H9 (cell line): ENCODE measurements at regions not wholly inside any gene's neighbourhood (a gene's known extent, or its start where the extent isn't known, plus 50 kb on each side); places are given as distances from the start of the nearest gene placed in this dataset.

Experiments used
- DNase-seq: peaks from one replicate; pipeline ENCODE4 v3.0.0-alpha.2; 2017
- H2AFZ ChIP-seq: one replicate; pipeline ENCODE4 v1.6.1; 2013; ENCODE audit warnings: mild to moderate bottlenecking, low read length, control low read depth, moderate library complexity
- H2AK5ac ChIP-seq: 2 replicates; pipeline ENCODE4 v1.6.1; 2013; ENCODE audit warnings: low read length, control low read depth, mixed read lengths; ENCODE audit not compliant: insufficient read length
- H2BK120ac ChIP-seq: one replicate; pipeline ENCODE4 v1.6.1; 2013; ENCODE audit warnings: low read depth, mild to moderate bottlenecking, low read length, control low read depth, inconsistent platforms; ENCODE audit not compliant: poor library complexity, severe bottlenecking
- H2BK12ac ChIP-seq: 2 replicates; pipeline ENCODE4 v1.6.1; 2013; ENCODE audit warnings: low read length, control low read depth, mixed read lengths, low read depth; ENCODE audit not compliant: insufficient read length
- H2BK15ac ChIP-seq: 2 replicates; pipeline ENCODE4 v1.6.1; 2013; ENCODE audit warnings: low read depth, low read length, control low read depth
- H2BK20ac ChIP-seq: one replicate; pipeline ENCODE4 v1.6.1; 2013; ENCODE audit warnings: low read depth, mild to moderate bottlenecking, low read length, control low read depth, inconsistent platforms; ENCODE audit not compliant: poor library complexity, severe bottlenecking
- H2BK5ac ChIP-seq: 2 replicates; pipeline ENCODE4 v1.6.1; 2013; ENCODE audit warnings: low read length, control low read depth, mixed read lengths; ENCODE audit not compliant: insufficient read length
- H3K14ac ChIP-seq: 2 replicates; pipeline ENCODE4 v1.6.1; 2013; ENCODE audit warnings: low read length, control low read depth; ENCODE audit not compliant: insufficient read depth
- H3K18ac ChIP-seq: 2 replicates; pipeline ENCODE4 v1.6.1; 2013; ENCODE audit warnings: low read depth, mild to moderate bottlenecking, mixed read lengths, low read length, control low read depth; ENCODE audit not compliant: insufficient read length
- H3K23ac ChIP-seq: 2 replicates; pipeline ENCODE4 v1.6.1; 2013; ENCODE audit warnings: low read length, control low read depth, mixed read lengths, low read depth; ENCODE audit not compliant: insufficient read length
- H3K23me2 ChIP-seq: 2 replicates; pipeline ENCODE4 v1.6.1; 2013; ENCODE audit warnings: low read depth, mild to moderate bottlenecking, mixed read lengths, low read length, control low read depth; ENCODE audit not compliant: insufficient read length, poor library complexity, severe bottlenecking
- H3K27ac ChIP-seq: 2 replicates; pipeline ENCODE4 v1.5.1; 2013; ENCODE audit warnings: low read length, control low read depth, mixed read lengths, low read depth; ENCODE audit not compliant: insufficient read length
- H3K27me3 ChIP-seq: 2 replicates; pipeline ENCODE4 v1.6.1; 2013; ENCODE audit warnings: low read length, control low read depth, inconsistent platforms; ENCODE audit not compliant: insufficient read depth
- H3K4ac ChIP-seq: 2 replicates; pipeline ENCODE4 v1.6.1; 2013; ENCODE audit warnings: low read depth, mild to moderate bottlenecking, control low read depth, inconsistent platforms, low read length, moderate library complexity
- H3K4me1 ChIP-seq: 2 replicates; pipeline ENCODE4 v1.6.1; 2013; ENCODE audit warnings: low read length, control low read depth, inconsistent platforms; ENCODE audit not compliant: insufficient read depth
- H3K4me2 ChIP-seq: 2 replicates; pipeline ENCODE4 v1.6.1; 2013; ENCODE audit warnings: low read length, control low read depth, mixed read lengths; ENCODE audit not compliant: insufficient read length, insufficient read depth
- H3K56ac ChIP-seq: 2 replicates; pipeline ENCODE4 v1.6.1; 2013; ENCODE audit warnings: low read depth, mild to moderate bottlenecking, mixed read lengths, low read length, control low read depth; ENCODE audit not compliant: insufficient read length
- H3K79me1 ChIP-seq: 2 replicates; pipeline ENCODE4 v1.6.1; 2013; ENCODE audit warnings: low read depth, mild to moderate bottlenecking, moderate library complexity, low read length, control low read depth, inconsistent platforms; ENCODE audit not compliant: insufficient read depth, poor library complexity, severe bottlenecking
- H3K79me2 ChIP-seq: 2 replicates; pipeline ENCODE4 v1.6.1; 2013; ENCODE audit warnings: low read length, control low read depth, inconsistent platforms; ENCODE audit not compliant: insufficient read depth
- H3K9ac ChIP-seq: 2 replicates; pipeline ENCODE4 v1.6.1; 2013; ENCODE audit warnings: low read length, control low read depth, mixed read lengths; ENCODE audit not compliant: insufficient read length; ENCODE audit errors: extremely low read depth
- H3K9me3 ChIP-seq: one replicate; pipeline ENCODE4 v1.6.1; 2013; ENCODE audit warnings: low read depth, low read length, inconsistent platforms; ENCODE audit not compliant: control insufficient read depth
- H3T11ph ChIP-seq: one replicate; pipeline ENCODE4 v1.6.1; 2013; ENCODE audit warnings: mild to moderate bottlenecking, low read length, control low read depth, inconsistent platforms
- H4K20me1 ChIP-seq: one replicate; pipeline ENCODE4 v1.6.1; 2013; ENCODE audit not compliant: control insufficient read depth, insufficient read length, insufficient read depth
- H4K5ac ChIP-seq: 2 replicates; pipeline ENCODE4 v1.6.1; 2013; ENCODE audit warnings: low read depth, mild to moderate bottlenecking, mixed read lengths, low read length, control low read depth; ENCODE audit not compliant: insufficient read length
- H4K8ac ChIP-seq: replicated peaks from 2 replicates; pipeline ENCODE4 v1.6.1; 2013; ENCODE audit warnings: low read length, control low read depth, mixed read lengths, low read depth; ENCODE audit not compliant: insufficient read length
- H4K91ac ChIP-seq: 2 replicates; pipeline ENCODE4 v1.6.1; 2013; ENCODE audit warnings: low read depth, mild to moderate bottlenecking, moderate library complexity, mixed read lengths, low read length, control low read depth; ENCODE audit not compliant: insufficient read length
- H3K27ac Mint-ChIP-seq, 3 experiments: 2 replicates in 2 of 3; 3 replicates in 1 of 3; pipeline ENCODE4 v1.8.0; 2020 to 2021; ENCODE audit warnings: mixed read lengths in 3 of 3, mild to moderate bottlenecking in 1 of 3, moderate library complexity in 1 of 3
- H3K27me3 Mint-ChIP-seq: 2 replicates; pipeline ENCODE4 v1.8.0; 2021; ENCODE audit warnings: low read depth, mild to moderate bottlenecking, moderate library complexity, mixed read lengths
- H3K36me3 Mint-ChIP-seq, 3 experiments: 2 replicates in 2 of 3; 3 replicates in 1 of 3; pipeline ENCODE4 v1.8.0; 2020 to 2021; ENCODE audit warnings: low read depth in 3 of 3, mixed read lengths in 3 of 3; ENCODE audit not compliant: insufficient read depth in 1 of 3
- H3K4me1 Mint-ChIP-seq, 2 experiments: 2 replicates each; pipeline ENCODE4 v1.8.0; 2020; ENCODE audit warnings: mixed read lengths in 2 of 2
- H3K4me3 Mint-ChIP-seq, 2 experiments: 2 replicates in 1 of 2; 3 replicates in 1 of 2; pipeline ENCODE4 v1.8.0; 2020 to 2021; ENCODE audit warnings: mild to moderate bottlenecking in 2 of 2, mixed read lengths in 2 of 2, moderate library complexity in 1 of 2
- H3K9me3 Mint-ChIP-seq, 2 experiments: 2 replicates in 1 of 2; 3 replicates in 1 of 2; pipeline ENCODE4 v1.8.0; 2020; ENCODE audit warnings: mild to moderate bottlenecking in 2 of 2, mixed read lengths in 2 of 2, moderate library complexity in 1 of 2
- whole genome bisulfite sequencing: extraction: QIAGEN DNeasy Blood & Tissue Kit; methylation state at CpG from one replicate; pipeline ENCODE4 v1.1.7; 2013; ENCODE audit warnings: missing lambda C conversion rate, low lambda C conversion rate, mixed read lengths; ENCODE audit not compliant: insufficient read length; ENCODE audit errors: extremely low coverage; 5-methylcytosine and 5-hydroxymethylcytosine counted together
- TF ChIP-seq, protein P1 (sequence below): fragments of 200-600 bp; sonication (generic); conservative IDR thresholded peaks from 3 replicates; pipeline ENCODE4 v1.8.0; 2021; ENCODE audit warnings: antibody characterized with exemption, mild to moderate bottlenecking

DNA sequence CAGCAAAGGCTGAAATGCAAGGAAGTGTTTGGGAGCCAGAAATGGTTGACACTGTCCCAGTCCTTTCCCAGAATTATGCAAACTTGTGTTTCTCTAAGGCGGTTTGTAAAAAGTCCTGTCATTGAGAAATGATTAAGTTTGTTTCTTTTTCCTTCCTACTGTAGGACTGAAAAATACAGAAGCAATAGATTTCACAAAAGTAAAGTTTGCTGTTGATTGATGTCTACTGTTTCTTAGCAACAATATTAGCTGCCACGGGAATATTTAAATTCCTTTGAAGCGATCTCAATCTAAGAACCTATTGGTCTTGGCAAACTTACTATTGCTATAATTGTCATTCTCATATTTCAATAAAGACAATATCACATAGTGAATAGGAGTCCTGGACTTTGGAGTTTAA, 100.7 kb upstream of the IL12A start:
- H3T11ph ChIP-seq: no peak overlapping the region
- WGBS: no CpG with 5 or more reads among the region's 3 CpGs
- H3K79me2 ChIP-seq: no peaks in the 10 kb centered on the region
- H3K9me3 Mint-ChIP-seq: no peaks in the 10 kb centered on the region
- TF ChIP-seq, protein P1, sequence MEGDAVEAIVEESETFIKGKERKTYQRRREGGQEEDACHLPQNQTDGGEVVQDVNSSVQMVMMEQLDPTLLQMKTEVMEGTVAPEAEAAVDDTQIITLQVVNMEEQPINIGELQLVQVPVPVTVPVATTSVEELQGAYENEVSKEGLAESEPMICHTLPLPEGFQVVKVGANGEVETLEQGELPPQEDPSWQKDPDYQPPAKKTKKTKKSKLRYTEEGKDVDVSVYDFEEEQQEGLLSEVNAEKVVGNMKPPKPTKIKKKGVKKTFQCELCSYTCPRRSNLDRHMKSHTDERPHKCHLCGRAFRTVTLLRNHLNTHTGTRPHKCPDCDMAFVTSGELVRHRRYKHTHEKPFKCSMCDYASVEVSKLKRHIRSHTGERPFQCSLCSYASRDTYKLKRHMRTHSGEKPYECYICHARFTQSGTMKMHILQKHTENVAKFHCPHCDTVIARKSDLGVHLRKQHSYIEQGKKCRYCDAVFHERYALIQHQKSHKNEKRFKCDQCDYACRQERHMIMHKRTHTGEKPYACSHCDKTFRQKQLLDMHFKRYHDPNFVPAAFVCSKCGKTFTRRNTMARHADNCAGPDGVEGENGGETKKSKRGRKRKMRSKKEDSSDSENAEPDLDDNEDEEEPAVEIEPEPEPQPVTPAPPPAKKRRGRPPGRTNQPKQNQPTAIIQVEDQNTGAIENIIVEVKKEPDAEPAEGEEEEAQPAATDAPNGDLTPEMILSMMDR: no peak
- no peak overlapping the region for H2BK15ac ChIP-seq
- no peak overlapping the region for H3K14ac ChIP-seq
- H2BK20ac ChIP-seq: no peak overlapping the region
- no peak overlapping the region for H3K4me3 Mint-ChIP-seq
- no peak overlapping the region for H3K23ac ChIP-seq
- no peaks in the 10 kb centered on the region for H3K27me3 Mint-ChIP-seq
- no peak overlapping the region for H4K5ac ChIP-seq
- no peak overlapping the region for H3K18ac ChIP-seq
- H3K4me1 ChIP-seq: no peaks in the 10 kb centered on the region
- no peaks in the 10 kb centered on the region for H4K20me1 ChIP-seq
- no peak overlapping the region for H2BK12ac ChIP-seq
- H2AK5ac ChIP-seq: no peak overlapping the region
- no peak overlapping the region for H3K4me2 ChIP-seq
- H2BK120ac ChIP-seq: no peak overlapping the region
- DNase-seq: no peak
- peaks cover 0 to 20% (median 2%) of the 10 kb centered on the region in 3 experiments; a peak in 4 of 7 replicates for H3K36me3 Mint-ChIP-seq
- H3K79me1 ChIP-seq: no peaks in the 10 kb centered on the region
- no peaks in the 10 kb centered on the region for H3K23me2 ChIP-seq
- no peaks in the 10 kb centered on the region for H3K9me3 ChIP-seq
- H3K27ac Mint-ChIP-seq: no peak overlapping the region
- H3K4me1 Mint-ChIP-seq: peaks cover 3% of the 10 kb centered on the region in 2 experiments; a peak in 3 of 4 replicates
- H3K4ac ChIP-seq: no peak overlapping the region
- H3K27ac ChIP-seq: no peak overlapping the region
- H2AFZ ChIP-seq: no peak overlapping the region
- no peak overlapping the region for H3K56ac ChIP-seq
- no peak overlapping the region for H3K9ac ChIP-seq
- no peak overlapping the region for H2BK5ac ChIP-seq
- no peak overlapping the region for H4K8ac ChIP-seq
- H4K91ac ChIP-seq: no peak overlapping the region
- no peaks in the 10 kb centered on the region for H3K27me3 ChIP-seq
